ENCODE measurements at regions not wholly inside any gene's neighbourhood (a gene's known extent, or its start where the extent isn't known, plus 50 kb on each side); places are given as distances from the start of the nearest gene placed in this dataset.

GRCh38 chr6:149166336-149166735 is 151.2 kb upstream of the TAB2 start:
- H3K27ac ChIP-seq (ENCODE audit: insufficient read depth in 1 of 2, low read depth in 1 of 2, low read length in 2 of 2, poor library complexity in 1 of 2, severe bottlenecking in 2 of 2), result no peak overlapping the region
- peaks cover 0 to 33% (median 23%) of the 10 kb centered on the region in 4 experiments for H3K4me1 ChIP-seq (ENCODE audit: control extremely low read depth in 1 of 4, control insufficient read depth in 4 of 4, insufficient read depth in 4 of 4, low read length in 3 of 4)
- POLR2A ChIA-PET, result interaction anchor here (1.3 kb wide), 1 partner anchor 150 kb away, joined by 4 read pairs; no protein-coding TSS in a partner anchor
- CTCF ChIA-PET, result interaction anchor here (1.5 to 1.7 kb wide), 2 partner anchors 15 to 266 kb away, joined by 5 to 8 read pairs; no protein-coding TSS in a partner anchor
- peak overlapping the region in 2 of 7 experiments; percentile 9 to 49 for H3K4me3 ChIP-seq (ENCODE audit: control insufficient read depth in 1 of 7, extremely low read depth in 1 of 7, insufficient read depth in 4 of 7, low read depth in 2 of 7, low read length in 6 of 7)
- peak; percentile 28 to 75 (median 57) for DNase-seq
- H3K36me3 ChIP-seq (ENCODE audit: control insufficient read depth in 4 of 4, insufficient read depth in 4 of 4, low read length in 3 of 4), result no peaks in the 10 kb centered on the region
- H3K9me3 ChIP-seq (ENCODE audit: control extremely low read depth in 1 of 5, control insufficient read depth in 4 of 5, insufficient read depth in 2 of 5, low read depth in 1 of 5, low read length in 4 of 5), result no peaks in the 10 kb centered on the region
- no peaks in the 10 kb centered on the region for H3K27me3 ChIP-seq (replicated peaks in 2 of 5; ENCODE audit: control insufficient read depth in 4 of 5, insufficient read depth in 5 of 5, low read length in 4 of 5)
- WGBS (ENCODE audit: insufficient coverage), result no CpG with 5 or more reads among the region's 1 CpG

DNA sequence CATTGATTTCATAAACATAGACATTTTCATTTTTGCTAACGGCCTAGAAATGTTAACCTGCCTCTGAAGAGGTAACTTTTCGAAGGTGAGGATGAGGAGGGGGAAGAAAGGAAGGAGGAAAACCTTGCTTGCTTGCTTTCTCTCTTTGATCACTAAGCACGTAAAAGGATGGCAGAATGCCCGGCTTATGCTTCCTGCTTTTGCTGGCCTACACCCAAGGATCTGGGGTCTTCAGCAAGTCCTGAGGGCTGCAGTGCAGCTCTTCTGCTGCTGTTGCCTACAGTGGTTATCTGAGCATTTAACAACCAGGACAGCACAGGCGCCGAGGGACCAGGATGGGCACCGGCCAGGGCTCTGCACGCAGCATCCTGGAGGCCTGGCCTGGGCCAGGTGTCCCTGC is 150.8 kb upstream of the TAB2 start:
- Histone ChIP-seq H3K4me1 (ENCODE audit: control extremely low read depth in 1 of 4, control insufficient read depth in 4 of 4, insufficient read depth in 4 of 4, low read length in 3 of 4) (peaks cover 0 to 33% (median 23%) of the 10 kb centered on the region in 4 experiments), H3K27ac (ENCODE audit: insufficient read depth in 1 of 2, low read depth in 1 of 2, low read length in 2 of 2, poor library complexity in 1 of 2, severe bottlenecking in 2 of 2) (no peak overlapping the region), H3K4me3 (ENCODE audit: control insufficient read depth in 1 of 7, extremely low read depth in 1 of 7, insufficient read depth in 4 of 7, low read depth in 2 of 7, low read length in 6 of 7) (peak overlapping the region in 4 of 7 experiments; percentile 7 to 49 (median 14)), H3K36me3 (ENCODE audit: control insufficient read depth in 4 of 4, insufficient read depth in 4 of 4, low read length in 3 of 4) (no peaks in the 10 kb centered on the region), H3K9me3 (ENCODE audit: control extremely low read depth in 1 of 5, control insufficient read depth in 4 of 5, insufficient read depth in 2 of 5, low read depth in 1 of 5, low read length in 4 of 5) (no peaks in the 10 kb centered on the region), H3K27me3 (replicated peaks in 2 of 5; ENCODE audit: control insufficient read depth in 4 of 5, insufficient read depth in 5 of 5, low read length in 4 of 5) (no peaks in the 10 kb centered on the region)
- WGBS (ENCODE audit: insufficient coverage), result 0% methylated on average over 2 of the region's 8 CpGs
- ChIA-PET POLR2A (interaction anchor here (1.3 kb wide), 1 partner anchor 150 kb away, joined by 4 read pairs; no protein-coding TSS in a partner anchor), CTCF (interaction anchor here (1.5 to 1.7 kb wide), 2 partner anchors 15 to 265 kb away, joined by 5 to 8 read pairs; no protein-coding TSS in a partner anchor)
- DNase-seq, result peak; percentile 61 to 81 (median 79)

DNA sequence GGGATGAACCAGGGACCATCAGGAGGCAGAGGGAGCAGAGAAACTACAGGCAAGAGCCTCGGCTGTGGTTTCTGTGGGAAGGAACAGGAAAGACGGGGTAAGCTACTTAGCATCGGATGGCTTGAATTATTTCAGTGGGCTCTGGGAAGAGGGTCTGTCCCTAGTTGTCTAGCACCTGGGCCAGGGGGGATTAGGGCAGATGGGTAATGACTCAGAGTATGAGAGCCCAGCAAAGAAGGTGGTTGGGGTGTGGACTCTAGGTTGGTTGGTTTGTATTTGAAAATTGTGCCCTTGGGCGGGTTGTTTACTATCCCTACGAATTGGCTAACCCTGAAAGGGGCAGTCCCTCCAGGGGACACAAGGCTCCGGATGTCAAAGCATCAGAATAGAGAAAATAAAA is 148.5 kb upstream of the TAB2 start:
- WGBS (ENCODE audit: insufficient coverage), result 23% methylated on average over 5 of the region's 6 CpGs

DNA sequence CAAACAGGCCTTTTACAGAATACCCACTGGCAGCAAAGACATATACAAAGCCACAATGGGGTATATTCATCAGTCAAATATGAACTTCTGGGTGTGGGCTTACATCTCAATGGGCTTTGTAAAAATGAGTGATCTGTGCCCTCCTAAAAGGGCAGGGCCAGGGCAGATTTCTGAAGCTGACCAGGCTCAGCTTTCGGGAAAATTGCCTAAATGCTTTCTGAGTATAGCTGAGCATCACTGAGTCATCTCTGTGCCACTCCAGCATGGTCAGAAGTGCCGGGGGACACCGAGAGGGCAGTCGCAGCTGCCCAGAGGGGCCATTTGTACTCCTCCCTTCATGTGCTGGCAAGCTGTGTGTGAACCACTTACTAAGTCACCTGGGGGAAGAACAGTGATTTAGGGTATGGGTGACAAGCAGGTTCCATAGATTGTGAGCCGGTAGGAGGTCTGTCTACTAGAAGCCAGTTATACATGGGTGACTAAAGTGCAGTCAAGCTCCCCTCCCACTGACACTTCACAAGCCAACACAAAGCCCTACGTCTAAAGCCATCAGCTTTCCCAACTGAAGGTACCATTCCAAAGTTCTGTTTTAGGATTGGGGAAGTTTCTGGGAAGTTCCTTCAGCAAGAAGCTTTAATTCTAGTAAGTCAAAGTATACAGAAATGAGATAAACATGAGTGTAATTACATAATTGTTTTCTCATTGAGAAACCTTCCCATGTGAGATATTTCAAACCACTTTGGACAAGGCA is 147.6 kb upstream of the TAB2 start:
- Histone ChIP-seq H3K9me3 (ENCODE audit: control extremely low read depth in 1 of 5, control insufficient read depth in 4 of 5, insufficient read depth in 2 of 5, low read depth in 1 of 5, low read length in 4 of 5) (no peaks in the 10 kb centered on the region), H3K36me3 (ENCODE audit: control insufficient read depth in 4 of 4, insufficient read depth in 4 of 4, low read length in 3 of 4) (no peaks in the 10 kb centered on the region), H3K4me3 (ENCODE audit: control insufficient read depth in 1 of 7, extremely low read depth in 1 of 7, insufficient read depth in 4 of 7, low read depth in 2 of 7, low read length in 6 of 7) (no peak overlapping the region), H3K4me1 (ENCODE audit: control extremely low read depth in 1 of 4, control insufficient read depth in 4 of 4, insufficient read depth in 4 of 4, low read length in 3 of 4) (peaks cover 0 to 33% (median 23%) of the 10 kb centered on the region in 4 experiments), H3K27ac (ENCODE audit: insufficient read depth in 1 of 2, low read depth in 1 of 2, low read length in 2 of 2, poor library complexity in 1 of 2, severe bottlenecking in 2 of 2) (no peak overlapping the region), H3K27me3 (replicated peaks in 2 of 5; ENCODE audit: control insufficient read depth in 4 of 5, insufficient read depth in 5 of 5, low read length in 4 of 5) (no peaks in the 10 kb centered on the region)
- ChIA-PET CTCF (interaction anchor here (0.7 to 1.7 kb wide), 5 partner anchors 11 to 65 kb away, joined by 3 to 6 read pairs (median 3); no protein-coding TSS in a partner anchor), POLR2A (no interaction called here)
- 100% methylated on average over 5 of the region's 6 CpGs for WGBS (ENCODE audit: insufficient coverage)
- no peak for DNase-seq

More for the DNA sequence above, 148.5 kb upstream of the TAB2 start:
- peak in 2 of 3 donors; percentile 41 to 50 for DNase-seq
- Histone ChIP-seq H3K4me1 (ENCODE audit: control extremely low read depth in 1 of 4, control insufficient read depth in 4 of 4, insufficient read depth in 4 of 4, low read length in 3 of 4) (peaks cover 0 to 33% (median 23%) of the 10 kb centered on the region in 4 experiments), H3K27me3 (replicated peaks in 2 of 5; ENCODE audit: control insufficient read depth in 4 of 5, insufficient read depth in 5 of 5, low read length in 4 of 5) (no peaks in the 10 kb centered on the region), H3K9me3 (ENCODE audit: control extremely low read depth in 1 of 5, control insufficient read depth in 4 of 5, insufficient read depth in 2 of 5, low read depth in 1 of 5, low read length in 4 of 5) (no peaks in the 10 kb centered on the region), H3K27ac (ENCODE audit: insufficient read depth in 1 of 2, low read depth in 1 of 2, low read length in 2 of 2, poor library complexity in 1 of 2, severe bottlenecking in 2 of 2) (no peak overlapping the region), H3K36me3 (ENCODE audit: control insufficient read depth in 4 of 4, insufficient read depth in 4 of 4, low read length in 3 of 4) (no peaks in the 10 kb centered on the region), H3K4me3 (ENCODE audit: control insufficient read depth in 1 of 7, extremely low read depth in 1 of 7, insufficient read depth in 4 of 7, low read depth in 2 of 7, low read length in 6 of 7) (peak overlapping the region in 1 of 7 experiments; percentile 2)
- ChIA-PET CTCF (interaction anchor here (0.8 to 1.4 kb wide), 4 partner anchors 12 to 50 kb away, joined by 3 to 6 read pairs (median 4); no protein-coding TSS in a partner anchor), POLR2A (no interaction called here)

GRCh38 chr6:149170564-149171452 is 146.7 kb upstream of the TAB2 start:
- DNase-seq, result no peak
- Histone ChIP-seq H3K27me3 (replicated peaks in 2 of 5; ENCODE audit: control insufficient read depth in 4 of 5, insufficient read depth in 5 of 5, low read length in 4 of 5) (no peaks in the 10 kb centered on the region), H3K9me3 (ENCODE audit: control extremely low read depth in 1 of 5, control insufficient read depth in 4 of 5, insufficient read depth in 2 of 5, low read depth in 1 of 5, low read length in 4 of 5) (no peaks in the 10 kb centered on the region), H3K4me3 (ENCODE audit: control insufficient read depth in 1 of 7, extremely low read depth in 1 of 7, insufficient read depth in 4 of 7, low read depth in 2 of 7, low read length in 6 of 7) (no peak overlapping the region), H3K36me3 (ENCODE audit: control insufficient read depth in 4 of 4, insufficient read depth in 4 of 4, low read length in 3 of 4) (no peaks in the 10 kb centered on the region), H3K27ac (ENCODE audit: insufficient read depth in 1 of 2, low read depth in 1 of 2, low read length in 2 of 2, poor library complexity in 1 of 2, severe bottlenecking in 2 of 2) (no peak overlapping the region), H3K4me1 (ENCODE audit: control extremely low read depth in 1 of 4, control insufficient read depth in 4 of 4, insufficient read depth in 4 of 4, low read length in 3 of 4) (peaks cover 0 to 30% (median 23%) of the 10 kb centered on the region in 4 experiments)
- CTCF ChIA-PET, result interaction anchor here (0.7 to 1.7 kb wide), 3 partner anchors 53 to 64 kb away, joined by 3 read pairs; no protein-coding TSS in a partner anchor
- POLR2A ChIA-PET, result no interaction called here
- WGBS (ENCODE audit: insufficient coverage), result 94% methylated on average over 10 of the region's 11 CpGs

GRCh38 chr6:149173222-149173621 is 144.3 kb upstream of the TAB2 start:
- no peak for DNase-seq
- Histone ChIP-seq H3K27me3 (replicated peaks in 2 of 5; ENCODE audit: control insufficient read depth in 4 of 5, insufficient read depth in 5 of 5, low read length in 4 of 5) (no peaks in the 10 kb centered on the region), H3K27ac (ENCODE audit: insufficient read depth in 1 of 2, low read depth in 1 of 2, low read length in 2 of 2, poor library complexity in 1 of 2, severe bottlenecking in 2 of 2) (no peak overlapping the region), H3K9me3 (ENCODE audit: control extremely low read depth in 1 of 5, control insufficient read depth in 4 of 5, insufficient read depth in 2 of 5, low read depth in 1 of 5, low read length in 4 of 5) (peaks cover 0 to 3% (median 0%) of the 10 kb centered on the region in 5 experiments), H3K4me3 (ENCODE audit: control insufficient read depth in 1 of 7, extremely low read depth in 1 of 7, insufficient read depth in 4 of 7, low read depth in 2 of 7, low read length in 6 of 7) (no peak overlapping the region), H3K36me3 (ENCODE audit: control insufficient read depth in 4 of 4, insufficient read depth in 4 of 4, low read length in 3 of 4) (no peaks in the 10 kb centered on the region), H3K4me1 (ENCODE audit: control extremely low read depth in 1 of 4, control insufficient read depth in 4 of 4, insufficient read depth in 4 of 4, low read length in 3 of 4) (peaks cover 0 to 12% (median 10%) of the 10 kb centered on the region in 4 experiments)
- CTCF ChIA-PET, result interaction anchor here (1.4 to 2.0 kb wide), 2 partner anchors 20 to 259 kb away, joined by 3 to 6 read pairs; no protein-coding TSS in a partner anchor
- POLR2A ChIA-PET, result no interaction called here

All from common myeloid progenitor, CD34-positive (primary cell).